SK-N-MC (cell line): ENCODE measurements at regions not wholly inside any gene's neighbourhood (a gene's known extent, or its start where the extent isn't known, plus 50 kb on each side); places are given as distances from the start of the nearest gene placed in this dataset.

ENCODE experiments used
- DNase-seq: peaks from one replicate; pipeline ENCODE4 v3.0.0-alpha.2; 2011; ENCODE audit warnings: low read depth, low spot score
- H3K27ac ChIP-seq: fragments of 200-600 bp; sonication (generic); 2 replicates; pipeline ENCODE4 v1.5.1; 2016; ENCODE audit warnings: mixed run types
- H3K36me3 ChIP-seq: fragments of 200-600 bp; sonication (generic); 2 replicates; pipeline ENCODE4 v1.6.1; 2017; ENCODE audit warnings: antibody characterized with exemption, low read length, mixed read lengths; ENCODE audit not compliant: insufficient read depth
- H3K4me3 ChIP-seq: fragments of 200-600 bp; sonication (generic); 2 replicates; pipeline ENCODE4 v1.5.1; 2016
- H3K9ac ChIP-seq: fragments of 200-600 bp; sonication (generic); 2 replicates; pipeline ENCODE4 v1.8.0; 2017; ENCODE audit warnings: mixed run types, mixed read lengths; ENCODE audit not compliant: insufficient read length
- H3K9me3 ChIP-seq: fragments of 200-600 bp; sonication (generic); 2 replicates; pipeline ENCODE4 v1.6.1; 2017; ENCODE audit warnings: low read depth, mild to moderate bottlenecking, antibody characterized with exemption, low read length, moderate library complexity, mixed read lengths
- EZH2 ChIP-seq: fragments of 200-600 bp; sonication (generic); IDR thresholded peaks from one replicate; pipeline ENCODE4 v1.6.1; 2017; ENCODE audit warnings: antibody characterized with exemption
- FOXP2 ChIP-seq: optimal IDR thresholded peaks from 2 replicates; pipeline ENCODE3; 2011; ENCODE audit warnings: mild to moderate bottlenecking, moderate library complexity; ENCODE audit not compliant: insufficient read depth; ENCODE audit errors: extremely low read length, control extremely low read depth
- POLR2AphosphoS5 ChIP-seq: IDR thresholded peaks from 2 replicates; pipeline ENCODE4 v1.6.1; 2012; ENCODE audit warnings: mild to moderate bottlenecking, low read depth, low read length, borderline replicate concordance

GRCh38 chr5:156251076-156251475 is 75.9 kb upstream of the SGCD start:
- Histone ChIP-seq H3K9ac (no peak overlapping the region), H3K27ac (no peak overlapping the region), H3K9me3 (no peaks in the 10 kb centered on the region), H3K4me3 (no peak overlapping the region), H3K36me3 (no peaks in the 10 kb centered on the region)
- DNase-seq = no peak
- no peak for TF ChIP-seq POLR2AphosphoS5
- TF ChIP-seq EZH2 = no peak
- TF ChIP-seq FOXP2 = no peak

- Histone ChIP-seq H3K27ac (no peak overlapping the region), H3K36me3 (no peaks in the 10 kb centered on the region), H3K9ac (no peak overlapping the region), H3K9me3 (no peaks in the 10 kb centered on the region), H3K4me3 (no peak overlapping the region)
- TF ChIP-seq POLR2AphosphoS5 (no peak), FOXP2 (no peak), EZH2 (no peak)
- no peak for DNase-seq
These were observed 73.8 kb upstream of the SGCD start for GRCh38 chr5:156253130-156253529.

DNA sequence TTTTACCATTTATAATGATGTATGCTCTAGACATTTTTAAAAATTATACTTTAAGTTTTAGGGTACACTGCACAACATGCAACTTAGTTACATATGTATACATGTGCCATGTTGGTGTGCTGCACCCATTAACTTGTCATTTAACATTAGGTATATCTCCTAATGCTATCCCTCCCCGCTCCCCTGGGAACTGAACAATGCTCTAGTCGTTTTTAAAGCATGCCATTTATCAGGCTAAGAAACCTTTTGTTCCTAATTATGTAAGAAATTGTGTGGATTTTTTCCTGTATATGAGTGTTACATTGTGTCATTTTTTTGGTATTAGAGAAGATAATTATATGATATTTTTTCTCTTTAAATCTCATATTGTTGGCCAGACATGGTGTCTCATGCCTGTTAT is 72.8 kb upstream of the SGCD start:
- no peak for DNase-seq
- Histone ChIP-seq H3K9me3 (no peaks in the 10 kb centered on the region), H3K27ac (no peak overlapping the region), H3K4me3 (no peak overlapping the region), H3K9ac (no peak overlapping the region), H3K36me3 (no peaks in the 10 kb centered on the region)
- TF ChIP-seq EZH2 (no peak), FOXP2 (no peak), POLR2AphosphoS5 (no peak)

DNA sequence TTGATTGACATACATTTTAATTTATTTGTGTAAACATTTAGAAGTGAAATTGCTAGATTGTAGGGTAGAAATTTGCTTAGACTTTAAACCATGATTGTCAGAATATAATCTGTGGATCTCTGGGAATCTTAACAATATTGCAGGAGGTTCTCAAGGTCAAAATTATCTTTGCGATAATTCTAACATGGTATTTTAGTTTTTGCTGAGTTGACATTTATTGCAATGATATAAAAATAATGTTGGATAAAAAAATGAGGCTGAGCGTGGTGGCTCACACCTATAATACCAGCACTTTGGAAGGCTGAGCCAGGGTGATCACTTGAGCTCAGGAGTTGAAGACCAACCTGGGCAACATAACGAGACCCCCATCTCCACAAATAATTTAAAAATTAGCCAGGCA is 70.3 kb upstream of the SGCD start:
- no peak for DNase-seq
- no peak overlapping the region for H3K27ac ChIP-seq
- no peaks in the 10 kb centered on the region for H3K36me3 ChIP-seq
- no peak for TF ChIP-seq POLR2AphosphoS5
- TF ChIP-seq FOXP2 = no peak
- TF ChIP-seq EZH2 = no peak
- no peak overlapping the region for H3K4me3 ChIP-seq
- H3K9me3 ChIP-seq = no peaks in the 10 kb centered on the region
- no peak overlapping the region for H3K9ac ChIP-seq

GRCh38 chr5:156258934-156259333 is 68.0 kb upstream of the SGCD start:
- no peak overlapping the region for H3K4me3 ChIP-seq
- TF ChIP-seq POLR2AphosphoS5 = no peak
- no peak for TF ChIP-seq EZH2
- no peak for TF ChIP-seq FOXP2
- no peaks in the 10 kb centered on the region for H3K36me3 ChIP-seq
- no peaks in the 10 kb centered on the region for H3K9me3 ChIP-seq
- H3K27ac ChIP-seq = no peak overlapping the region
- DNase-seq = no peak
- no peak overlapping the region for H3K9ac ChIP-seq

DNA sequence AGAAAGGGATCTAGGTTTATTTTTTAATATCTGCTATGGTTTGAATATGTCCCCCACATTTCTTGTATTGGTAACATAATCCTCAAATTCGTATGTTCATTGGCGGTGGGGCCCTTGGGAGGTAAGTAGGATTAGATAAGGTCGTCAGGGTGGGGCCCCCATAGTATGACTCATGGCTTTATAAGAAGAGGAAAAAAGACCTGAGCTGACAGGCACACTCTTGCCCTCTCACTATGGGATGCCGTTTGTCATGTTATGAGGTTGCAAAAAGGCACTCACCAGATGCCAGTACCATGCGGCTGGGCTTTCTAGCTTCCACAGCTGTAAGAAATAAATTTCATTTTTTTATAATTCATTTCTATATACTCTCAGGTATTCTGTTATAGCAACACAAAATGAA is 67.3 kb upstream of the SGCD start:
- TF ChIP-seq FOXP2 (no peak), POLR2AphosphoS5 (no peak), EZH2 (no peak)
- Histone ChIP-seq H3K27ac (no peak overlapping the region), H3K36me3 (no peaks in the 10 kb centered on the region), H3K9ac (no peak overlapping the region), H3K9me3 (no peaks in the 10 kb centered on the region), H3K4me3 (no peak overlapping the region)
- no peak for DNase-seq

DNA sequence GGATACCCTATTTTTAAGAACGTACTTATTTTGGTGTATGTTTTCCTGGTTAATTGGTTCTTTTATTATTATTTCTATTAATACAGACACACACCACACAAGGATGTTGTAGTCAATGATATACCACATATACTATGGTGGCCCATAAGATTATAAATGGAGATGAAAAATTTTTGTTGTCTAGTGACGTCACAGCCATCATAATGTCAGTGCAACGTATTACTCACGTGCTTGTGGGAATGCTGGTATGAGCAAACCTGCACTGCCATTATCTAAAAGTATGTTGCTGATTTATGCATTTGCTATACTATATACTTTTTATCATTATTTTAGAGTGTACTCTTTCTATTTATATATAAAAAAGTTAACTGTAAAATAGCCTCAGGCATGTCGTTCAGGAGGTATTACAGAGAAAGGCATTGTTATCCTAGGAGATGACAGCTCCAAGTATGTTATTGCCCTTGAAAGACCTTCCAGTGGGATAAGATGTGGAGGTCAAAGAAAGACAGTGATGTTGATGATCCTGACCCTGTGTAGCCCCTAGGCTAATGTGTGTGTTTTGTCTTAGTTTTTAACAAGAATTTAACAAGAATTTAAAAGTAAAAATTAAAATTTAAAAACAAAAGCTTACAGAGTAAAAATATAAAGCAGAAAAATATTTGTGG is 65.6 kb upstream of the SGCD start:
- Histone ChIP-seq H3K9ac (no peak overlapping the region), H3K27ac (no peak overlapping the region), H3K4me3 (no peak overlapping the region), H3K36me3 (no peaks in the 10 kb centered on the region), H3K9me3 (no peaks in the 10 kb centered on the region)
- no peak for TF ChIP-seq POLR2AphosphoS5
- TF ChIP-seq FOXP2 = no peak
- TF ChIP-seq EZH2 = no peak
- no peak for DNase-seq

- no peak overlapping the region for H3K9ac ChIP-seq
- H3K27ac ChIP-seq = no peak overlapping the region
- H3K36me3 ChIP-seq = no peaks in the 10 kb centered on the region
- TF ChIP-seq POLR2AphosphoS5 (no peak), EZH2 (no peak), FOXP2 (no peak)
- no peak for DNase-seq
- H3K4me3 ChIP-seq = no peak overlapping the region
- no peaks in the 10 kb centered on the region for H3K9me3 ChIP-seq
These were observed 55.4 kb upstream of the SGCD start for GRCh38 chr5:156271569-156271968.

DNA sequence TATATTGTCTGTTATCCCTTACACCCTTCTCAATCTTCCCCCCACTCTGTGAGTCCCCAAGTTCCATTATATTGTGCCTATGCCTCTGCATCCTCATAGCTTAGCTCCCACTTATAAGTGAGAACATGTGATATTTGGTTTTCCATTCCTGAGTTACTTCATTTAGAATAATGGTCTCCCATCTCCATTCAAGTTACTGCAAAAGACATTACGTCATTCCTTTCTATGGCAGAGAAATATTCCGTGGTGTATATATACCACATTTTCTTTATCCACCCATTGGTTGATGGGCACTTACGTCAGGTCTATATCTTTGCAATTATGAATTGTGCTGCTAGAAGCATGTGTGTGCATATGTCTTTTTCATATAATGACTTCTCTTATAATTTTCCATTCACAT is 54.8 kb upstream of the SGCD start:
- TF ChIP-seq EZH2 (no peak), POLR2AphosphoS5 (no peak), FOXP2 (no peak)
- Histone ChIP-seq H3K9me3 (no peaks in the 10 kb centered on the region), H3K4me3 (no peak overlapping the region), H3K9ac (no peak overlapping the region), H3K36me3 (no peaks in the 10 kb centered on the region), H3K27ac (no peak overlapping the region)
- no peak for DNase-seq
